Left ventricle myocardium inferior (tissue), 1 donor: ENCODE measurements at regions not wholly inside any gene's neighbourhood (a gene's known extent, or its start where the extent isn't known, plus 50 kb on each side); places are given as distances from the start of the nearest gene placed in this dataset.
A peak's percentile ranks its signal among the peaks of the same experiment; 100 is the strongest.

Source experiments
- DNase-seq: peaks from one replicate; pipeline ENCODE4 v3.0.0-alpha.2; 2020
- H3K27ac ChIP-seq: fragments of 200-600 bp; replicated peaks from 2 replicates; pipeline ENCODE4 v1.8.0; 2021
- H3K27me3 ChIP-seq: fragments of 200-600 bp; 2 replicates; pipeline ENCODE4 v1.8.0; 2021; ENCODE audit warnings: low read depth
- H3K36me3 ChIP-seq: fragments of 200-600 bp; 2 replicates; pipeline ENCODE4 v1.8.0; 2021
- H3K4me1 ChIP-seq: fragments of 200-600 bp; 2 replicates; pipeline ENCODE4 v1.8.0; 2021
- H3K4me3 ChIP-seq: fragments of 200-600 bp; 2 replicates; pipeline ENCODE4 v1.8.0; 2021; ENCODE audit warnings: mild to moderate bottlenecking, moderate library complexity
- H3K9me3 ChIP-seq: fragments of 200-600 bp; replicated peaks from 2 replicates; pipeline ENCODE4 v1.8.0; 2021
- CTCF ChIP-seq: fragments of 200-600 bp; IDR thresholded peaks from 2 replicates; pipeline ENCODE4 v1.8.0; 2021; ENCODE audit warnings: antibody characterized with exemption, mild to moderate bottlenecking, borderline replicate concordance
- intact Hi-C: fragments of 100-400 bp; cut with micrococcal nuclease; formaldehyde crosslinking; loops from one replicate; pipeline ENCODE4 v1.11.0; 2022
- donor health status: DM: no; HTN: yes; CAD: no; lungs with severe emphysema.

- TF ChIP-seq CTCF = no peak
- Histone ChIP-seq H3K36me3 (no peaks in the 10 kb centered on the region), H3K27me3 (no peaks in the 10 kb centered on the region), H3K27ac (no peak overlapping the region), H3K9me3 (no peaks in the 10 kb centered on the region), H3K4me3 (no peak overlapping the region), H3K4me1 (no peaks in the 10 kb centered on the region)
- intact Hi-C loops = no loop called here
- DNase-seq = no peak
These were observed 292.3 kb downstream of the SMARCA1 start for GRCh38 chrX:129230850-129231512.

GRCh38 chrX:129230168-129230567 lies 293.1 kb downstream of the SMARCA1 start:
- Histone ChIP-seq H3K27me3 (no peaks in the 10 kb centered on the region), H3K4me3 (no peak overlapping the region), H3K27ac (no peak overlapping the region), H3K36me3 (no peaks in the 10 kb centered on the region), H3K9me3 (no peaks in the 10 kb centered on the region), H3K4me1 (no peaks in the 10 kb centered on the region)
- intact Hi-C loops = no loop called here
- DNase-seq = no peak
- TF ChIP-seq CTCF = no peak

DNA sequence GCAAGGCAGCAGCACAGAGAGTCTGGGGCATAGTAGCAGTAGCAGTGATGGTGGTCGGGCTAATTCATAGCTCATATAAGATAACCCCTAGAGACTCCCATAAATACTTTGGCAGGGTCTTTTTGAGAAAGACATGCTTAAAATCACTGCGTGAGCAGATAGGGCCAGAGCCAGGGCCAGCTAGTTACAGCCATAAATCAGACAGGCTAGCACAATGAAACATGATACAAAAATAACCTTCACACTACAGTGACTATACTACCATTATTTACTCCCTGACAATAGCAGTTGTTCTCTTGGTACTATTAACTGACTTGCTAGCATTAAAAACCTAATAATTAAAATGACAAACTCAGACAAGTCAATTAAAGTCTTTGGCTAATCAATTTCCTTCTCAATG lies 295.9 kb downstream of the SMARCA1 start:
- H3K4me3 ChIP-seq = no peak overlapping the region
- no peaks in the 10 kb centered on the region for H3K36me3 ChIP-seq
- no peak for TF ChIP-seq CTCF
- no peaks in the 10 kb centered on the region for H3K27me3 ChIP-seq
- intact Hi-C loops = no loop called here
- no peaks in the 10 kb centered on the region for H3K9me3 ChIP-seq
- H3K4me1 ChIP-seq = no peaks in the 10 kb centered on the region
- no peak overlapping the region for H3K27ac ChIP-seq
- no peak for DNase-seq

DNA sequence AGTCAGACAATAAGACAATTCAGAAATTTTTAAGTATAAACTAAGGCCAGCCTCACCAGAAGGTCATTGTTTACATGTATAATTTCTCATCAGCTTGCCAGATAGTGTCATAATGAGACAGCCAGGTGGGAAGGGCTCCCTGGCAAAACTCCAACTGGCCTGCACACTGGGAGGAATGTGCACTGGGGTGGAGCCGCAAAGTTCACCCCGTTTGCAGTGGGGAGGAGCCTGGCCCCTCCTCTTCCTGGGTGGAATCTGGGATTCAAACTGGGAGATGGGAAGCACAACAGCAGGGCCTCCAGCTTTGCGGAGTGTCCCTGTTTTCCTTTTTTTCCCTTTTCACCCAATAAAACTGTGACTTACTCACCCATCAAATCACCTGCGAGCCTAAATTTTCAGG lies 329.9 kb downstream of the SMARCA1 start:
- no peak overlapping the region for H3K4me3 ChIP-seq
- no peak overlapping the region for H3K27ac ChIP-seq
- H3K36me3 ChIP-seq = no peaks in the 10 kb centered on the region
- intact Hi-C loops = no loop called here
- DNase-seq = peak; percentile 30
- no peaks in the 10 kb centered on the region for H3K9me3 ChIP-seq
- H3K4me1 ChIP-seq = no peaks in the 10 kb centered on the region
- no peak for TF ChIP-seq CTCF
- no peaks in the 10 kb centered on the region for H3K27me3 ChIP-seq

- Histone ChIP-seq H3K9me3 (no peaks in the 10 kb centered on the region), H3K4me3 (no peak overlapping the region), H3K4me1 (no peaks in the 10 kb centered on the region), H3K27me3 (no peaks in the 10 kb centered on the region), H3K36me3 (no peaks in the 10 kb centered on the region), H3K27ac (no peak overlapping the region)
- TF ChIP-seq CTCF = no peak
- intact Hi-C loops = no loop called here
- DNase-seq = no peak
These were observed 335.1 kb downstream of the SMARCA1 start for GRCh38 chrX:129188231-129188630.
